ENCODE measurements at regions not wholly inside any gene's neighbourhood (a gene's known extent, or its start where the extent isn't known, plus 50 kb on each side); places are given as distances from the start of the nearest gene placed in this dataset.

- TF ChIP-seq GATA3 (IDR thresholded peaks at IDR 0.05; ENCODE audit: low read depth, low read length) (no peak), GATA2 (IDR thresholded peaks at IDR 0.05; ENCODE audit: low read depth, low read length) (no peak)
These were observed 754.9 kb downstream of the SQOR start for GRCh38 chr15:46389739-46390138.

- TF ChIP-seq GATA2 (IDR thresholded peaks at IDR 0.05; ENCODE audit: low read depth, low read length) (no peak), GATA3 (IDR thresholded peaks at IDR 0.05; ENCODE audit: low read depth, low read length) (no peak)
These were observed 759.6 kb downstream of the SQOR start for GRCh38 chr15:46394463-46394862.

GRCh38 chr15:46408312-46408711 lies 773.5 kb downstream of the SQOR start:
- TF ChIP-seq GATA2 (IDR thresholded peaks at IDR 0.05; ENCODE audit: low read depth, low read length) (no peak), GATA3 (IDR thresholded peaks at IDR 0.05; ENCODE audit: low read depth, low read length) (no peak)

- TF ChIP-seq GATA2 (IDR thresholded peaks at IDR 0.05; ENCODE audit: low read depth, low read length) (no peak), GATA3 (IDR thresholded peaks at IDR 0.05; ENCODE audit: low read depth, low read length) (no peak)
These were observed 775.0 kb downstream of the SQOR start for GRCh38 chr15:46409841-46410301.

- no peak for TF ChIP-seq GATA2 (IDR thresholded peaks at IDR 0.05; ENCODE audit: low read depth, low read length)
- no peak for TF ChIP-seq GATA3 (IDR thresholded peaks at IDR 0.05; ENCODE audit: low read depth, low read length)
These were observed 775.9 kb downstream of the SQOR start for GRCh38 chr15:46410705-46411104.

- TF ChIP-seq GATA2 (IDR thresholded peaks at IDR 0.05; ENCODE audit: low read depth, low read length): no peak
- no peak for TF ChIP-seq GATA3 (IDR thresholded peaks at IDR 0.05; ENCODE audit: low read depth, low read length)
These were observed 777.1 kb downstream of the SQOR start for GRCh38 chr15:46411900-46412299.

- TF ChIP-seq GATA2 (IDR thresholded peaks at IDR 0.05; ENCODE audit: low read depth, low read length): no peak
- no peak for TF ChIP-seq GATA3 (IDR thresholded peaks at IDR 0.05; ENCODE audit: low read depth, low read length)
These were observed 779.0 kb downstream of the SQOR start for GRCh38 chr15:46413799-46414198.

GRCh38 chr15:46416544-46416943 lies 781.7 kb downstream of the SQOR start:
- TF ChIP-seq GATA2 (IDR thresholded peaks at IDR 0.05; ENCODE audit: low read depth, low read length) (no peak), GATA3 (IDR thresholded peaks at IDR 0.05; ENCODE audit: low read depth, low read length) (no peak)

- no peak for TF ChIP-seq GATA2 (IDR thresholded peaks at IDR 0.05; ENCODE audit: low read depth, low read length)
- TF ChIP-seq GATA3 (IDR thresholded peaks at IDR 0.05; ENCODE audit: low read depth, low read length): no peak
These were observed 786.2 kb downstream of the SQOR start for GRCh38 chr15:46420990-46421389.

- no peak for TF ChIP-seq GATA2 (IDR thresholded peaks at IDR 0.05; ENCODE audit: low read depth, low read length)
- no peak for TF ChIP-seq GATA3 (IDR thresholded peaks at IDR 0.05; ENCODE audit: low read depth, low read length)
These were observed 806.6 kb downstream of the SQOR start for GRCh38 chr15:46441294-46442062.

GRCh38 chr15:46442184-46442583 lies 807.4 kb downstream of the SQOR start:
- no peak for TF ChIP-seq GATA3 (IDR thresholded peaks at IDR 0.05; ENCODE audit: low read depth, low read length)
- TF ChIP-seq GATA2 (IDR thresholded peaks at IDR 0.05; ENCODE audit: low read depth, low read length): no peak

GRCh38 chr15:46442901-46443590 lies 808.2 kb downstream of the SQOR start:
- TF ChIP-seq GATA2 (IDR thresholded peaks at IDR 0.05; ENCODE audit: low read depth, low read length): no peak
- no peak for TF ChIP-seq GATA3 (IDR thresholded peaks at IDR 0.05; ENCODE audit: low read depth, low read length)

GRCh38 chr15:46450112-46450809 lies 815.4 kb downstream of the SQOR start:
- TF ChIP-seq GATA2 (IDR thresholded peaks at IDR 0.05; ENCODE audit: low read depth, low read length) (no peak), GATA3 (IDR thresholded peaks at IDR 0.05; ENCODE audit: low read depth, low read length) (no peak)

GRCh38 chr15:46450810-46451182 lies 816.0 kb downstream of the SQOR start:
- TF ChIP-seq GATA3 (IDR thresholded peaks at IDR 0.05; ENCODE audit: low read depth, low read length) (no peak), GATA2 (IDR thresholded peaks at IDR 0.05; ENCODE audit: low read depth, low read length) (no peak)
